Osteoblast (primary cell): ENCODE measurements at regions not wholly inside any gene's neighbourhood (a gene's known extent, or its start where the extent isn't known, plus 50 kb on each side); places are given as distances from the start of the nearest gene placed in this dataset.

Experiments used
- DNase-seq: peaks from one replicate; pipeline ENCODE4 v3.0.0; 2011; ENCODE audit warnings: low spot score, mixed read lengths; ENCODE audit not compliant: insufficient read length; ENCODE audit errors: missing footprints
- H2AFZ ChIP-seq: 2 replicates; pipeline ENCODE4 v1.6.0; 2011; ENCODE audit warnings: mild to moderate bottlenecking, low read length
- H3K27ac ChIP-seq: 2 replicates; pipeline ENCODE4 v1.5.1; 2011; ENCODE audit warnings: mild to moderate bottlenecking, low read depth, low read length, moderate library complexity
- H3K27me3 ChIP-seq: 2 replicates; pipeline ENCODE4 v1.6.0; 2012; ENCODE audit warnings: mild to moderate bottlenecking, control low read depth, inconsistent platforms, low read length, moderate library complexity; ENCODE audit not compliant: insufficient read depth
- H3K36me3 ChIP-seq: 2 replicates; pipeline ENCODE4 v1.5.1; 2011; ENCODE audit warnings: mild to moderate bottlenecking, low read length, control low read depth, moderate library complexity; ENCODE audit not compliant: insufficient read depth
- H3K4me1 ChIP-seq: 2 replicates; pipeline ENCODE4 v1.5.1; 2011; ENCODE audit warnings: mild to moderate bottlenecking, low read length, control low read depth, moderate library complexity; ENCODE audit not compliant: insufficient read depth
- H3K4me2 ChIP-seq: 2 replicates; pipeline ENCODE4 v1.6.0; 2011; ENCODE audit warnings: mild to moderate bottlenecking, low read length; ENCODE audit not compliant: insufficient read depth
- H3K4me3 ChIP-seq: fragments of 200-600 bp; sonication (generic); 3 replicates; pipeline ENCODE4 v1.5.1; 2012; ENCODE audit warnings: mild to moderate bottlenecking, low read length, inconsistent platforms; ENCODE audit not compliant: insufficient read depth
- H3K79me2 ChIP-seq: 2 replicates; pipeline ENCODE4 v1.6.0; 2012; ENCODE audit warnings: mild to moderate bottlenecking, low read length, control low read depth, inconsistent platforms; ENCODE audit not compliant: insufficient read depth
- H3K9me3 ChIP-seq: 2 replicates; pipeline ENCODE4 v1.5.1; 2011; ENCODE audit warnings: low read depth, low read length, control low read depth
- H4K20me1 ChIP-seq: 2 replicates; pipeline ENCODE4 v1.6.0; 2012; ENCODE audit warnings: mild to moderate bottlenecking, low read length, control low read depth; ENCODE audit not compliant: insufficient read depth
- CTCF ChIP-seq: IDR thresholded peaks from 2 replicates; pipeline ENCODE4 v1.5.1; 2011; ENCODE audit warnings: mild to moderate bottlenecking, low read depth, low read length, moderate library complexity; ENCODE audit errors: extremely low read depth

DNA sequence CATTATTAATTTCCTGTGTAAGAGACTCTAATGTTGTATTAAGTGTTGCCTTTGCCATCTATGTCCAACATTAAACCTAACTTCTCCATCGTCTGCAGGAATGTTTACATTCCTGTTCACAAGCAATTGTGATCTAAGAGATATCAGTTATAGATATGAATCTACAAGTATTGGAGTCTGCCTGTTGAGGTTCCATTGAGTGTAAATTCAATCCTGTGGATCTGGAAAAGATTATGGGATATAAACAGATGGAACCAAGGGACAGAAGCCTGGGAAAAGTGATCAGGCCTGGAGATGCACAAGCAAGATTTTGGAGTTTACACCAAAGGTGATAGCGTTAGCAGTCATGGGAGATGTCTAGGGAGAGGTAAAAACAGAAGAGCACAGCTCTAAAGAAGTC is 135.5 kb downstream of the LSMEM1 start:
- H3K79me2 ChIP-seq: no peaks in the 10 kb centered on the region
- no peak overlapping the region for H3K4me3 ChIP-seq
- no peaks in the 10 kb centered on the region for H3K36me3 ChIP-seq
- H3K4me1 ChIP-seq: no peaks in the 10 kb centered on the region
- H3K27me3 ChIP-seq: no peaks in the 10 kb centered on the region
- DNase-seq: peak; percentile 47
- no peaks in the 10 kb centered on the region for H4K20me1 ChIP-seq
- H3K27ac ChIP-seq: no peak overlapping the region
- no peak overlapping the region for H3K4me2 ChIP-seq
- H2AFZ ChIP-seq: no peak overlapping the region
- no peak for TF ChIP-seq CTCF
- H3K9me3 ChIP-seq: no peaks in the 10 kb centered on the region

GRCh38 chr7:112619343-112619742 is 138.6 kb downstream of the LSMEM1 start:
- H3K79me2 ChIP-seq: no peaks in the 10 kb centered on the region
- no peaks in the 10 kb centered on the region for H3K27me3 ChIP-seq
- no peak for DNase-seq
- H3K4me1 ChIP-seq: no peaks in the 10 kb centered on the region
- no peak overlapping the region for H3K4me2 ChIP-seq
- no peaks in the 10 kb centered on the region for H4K20me1 ChIP-seq
- no peak for TF ChIP-seq CTCF
- no peak overlapping the region for H3K4me3 ChIP-seq
- H3K36me3 ChIP-seq: no peaks in the 10 kb centered on the region
- H3K27ac ChIP-seq: no peak overlapping the region
- no peaks in the 10 kb centered on the region for H3K9me3 ChIP-seq
- H2AFZ ChIP-seq: no peak overlapping the region

- no peaks in the 10 kb centered on the region for H3K4me1 ChIP-seq
- H4K20me1 ChIP-seq: no peaks in the 10 kb centered on the region
- no peak for DNase-seq
- no peaks in the 10 kb centered on the region for H3K9me3 ChIP-seq
- TF ChIP-seq CTCF: no peak
- H3K27me3 ChIP-seq: no peaks in the 10 kb centered on the region
- no peaks in the 10 kb centered on the region for H3K36me3 ChIP-seq
- H3K4me3 ChIP-seq: no peak overlapping the region
- no peak overlapping the region for H2AFZ ChIP-seq
- H3K79me2 ChIP-seq: no peaks in the 10 kb centered on the region
- H3K4me2 ChIP-seq: no peak overlapping the region
- H3K27ac ChIP-seq: no peak overlapping the region
These were observed 141.4 kb downstream of the LSMEM1 start for GRCh38 chr7:112622159-112622715.

DNA sequence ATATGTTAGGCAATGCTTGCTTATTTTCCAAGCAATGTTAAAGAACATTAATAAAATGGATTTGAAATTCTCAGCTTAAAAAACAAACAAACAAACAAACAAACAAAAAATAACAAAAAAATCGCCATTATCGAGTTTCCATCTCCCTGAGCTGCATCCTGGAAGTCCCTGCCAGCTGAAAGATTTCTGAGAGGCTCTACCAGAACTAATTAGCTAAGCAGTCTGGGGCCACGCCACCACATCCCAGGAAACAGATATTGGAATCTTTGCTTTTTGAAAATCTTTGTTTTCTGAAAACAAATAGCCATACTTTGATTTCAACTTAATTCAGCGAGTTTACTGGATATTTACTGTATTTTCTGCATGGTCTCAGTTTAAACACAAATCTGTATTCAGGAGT is 143.6 kb downstream of the LSMEM1 start:
- TF ChIP-seq CTCF: no peak
- Histone ChIP-seq H3K4me3 (no peak overlapping the region), H3K4me2 (no peak overlapping the region), H3K9me3 (no peaks in the 10 kb centered on the region), H3K27me3 (no peaks in the 10 kb centered on the region), H3K27ac (no peak overlapping the region), H3K36me3 (no peaks in the 10 kb centered on the region), H3K79me2 (no peaks in the 10 kb centered on the region), H2AFZ (no peak overlapping the region), H4K20me1 (no peaks in the 10 kb centered on the region), H3K4me1 (no peaks in the 10 kb centered on the region)
- no peak for DNase-seq
